GM23338 (cell line): ENCODE measurements at regions not wholly inside any gene's neighbourhood (a gene's known extent, or its start where the extent isn't known, plus 50 kb on each side); places are given as distances from the start of the nearest gene placed in this dataset.

ENCODE experiments used
- ATAC-seq: fragments of 200-7000 bp; cut with Tn5 transposase; 3 replicates; pipeline ENCODE4 v1.9.1; 2020
- DNase-seq: peaks from one replicate; pipeline ENCODE4 v3.0.0-alpha.2; 2015; ENCODE audit warnings: low spot score
- H2AFZ ChIP-seq: fragments of 200-600 bp; sonication (generic); 2 replicates; pipeline ENCODE4 v1.8.0; 2016; ENCODE audit warnings: antibody characterized with exemption, mild to moderate bottlenecking, moderate library complexity
- H3F3A ChIP-seq: fragments of 200-600 bp; sonication (generic); replicated peaks from 2 replicates; pipeline ENCODE4 v1.8.0; 2017; ENCODE audit warnings: antibody characterized with exemption, mixed run types, low read depth
- H3K27ac ChIP-seq: fragments of 200-600 bp; sonication (generic); 2 replicates; pipeline ENCODE4 v1.6.1; 2016; ENCODE audit warnings: low read depth
- H3K27me3 ChIP-seq: fragments of 200-600 bp; sonication (generic); 2 replicates; pipeline ENCODE4 v1.8.0; 2016; ENCODE audit warnings: mild to moderate bottlenecking, mixed run types, moderate library complexity; ENCODE audit not compliant: insufficient read depth
- H3K36me3 ChIP-seq: fragments of 200-600 bp; sonication (generic); 2 replicates; pipeline ENCODE4 v1.8.0; 2016; ENCODE audit warnings: mild to moderate bottlenecking; ENCODE audit not compliant: insufficient read depth
- H3K4me1 ChIP-seq: fragments of 200-600 bp; sonication (generic); 2 replicates; pipeline ENCODE4 v1.8.0; 2016; ENCODE audit warnings: mild to moderate bottlenecking, moderate library complexity; ENCODE audit not compliant: insufficient read depth
- H3K4me2 ChIP-seq: fragments of 200-600 bp; sonication (generic); 2 replicates; pipeline ENCODE4 v1.7.1; 2017; ENCODE audit warnings: mixed run types
- H3K4me3 ChIP-seq: fragments of 200-600 bp; sonication (generic); 2 replicates; pipeline ENCODE4 v1.6.1; 2016; ENCODE audit warnings: mixed run types
- H3K79me2 ChIP-seq: fragments of 200-600 bp; sonication (generic); replicated peaks from 2 replicates; pipeline ENCODE4 v1.8.0; 2017; ENCODE audit warnings: mild to moderate bottlenecking; ENCODE audit not compliant: insufficient read depth
- H3K9me2 ChIP-seq: fragments of 200-600 bp; sonication (generic); 2 replicates; pipeline ENCODE4 v1.8.0; 2017; ENCODE audit not compliant: insufficient read depth
- H4K20me1 ChIP-seq: fragments of 200-600 bp; sonication (generic); replicated peaks from 2 replicates; pipeline ENCODE4 v1.8.0; 2017; ENCODE audit warnings: mild to moderate bottlenecking; ENCODE audit not compliant: insufficient read depth
- H3K27ac Mint-ChIP-seq: 2 replicates; pipeline ENCODE4 v1.8.0; 2020; ENCODE audit warnings: inconsistent platforms, mild to moderate bottlenecking, moderate library complexity, mixed read lengths
- H3K27me3 Mint-ChIP-seq: 3 replicates; pipeline ENCODE4 v1.8.0; 2022; ENCODE audit warnings: low read depth, mild to moderate bottlenecking, moderate library complexity, mixed read lengths, inconsistent platforms; ENCODE audit not compliant: insufficient read depth, poor library complexity
- H3K36me3 Mint-ChIP-seq: 3 replicates; pipeline ENCODE4 v1.8.0; 2021; ENCODE audit warnings: low read depth, mild to moderate bottlenecking, inconsistent platforms, moderate library complexity, mixed read lengths
- H3K4me1 Mint-ChIP-seq: 3 replicates; pipeline ENCODE4 v1.8.0; 2020; ENCODE audit warnings: mild to moderate bottlenecking, inconsistent platforms, mixed read lengths
- H3K4me3 Mint-ChIP-seq: 3 replicates; pipeline ENCODE4 v1.8.0; 2021; ENCODE audit warnings: moderate library complexity, mild to moderate bottlenecking, inconsistent platforms, mixed read lengths
- H3K9me3 Mint-ChIP-seq: 3 replicates; pipeline ENCODE4 v1.8.0; 2020; ENCODE audit warnings: moderate library complexity, mild to moderate bottlenecking, inconsistent platforms, mixed read lengths
- CTCF ChIP-seq, 2 experiments: fragments of 200-600 bp in 1 of 2; sonication (generic) in 1 of 2; conservative IDR thresholded peaks; 2 replicates each; pipeline versions ENCODE4 v1.5.1 to v1.6.1; 2016 to 2017; ENCODE audit warnings: antibody characterized with exemption in 2 of 2, low read depth in 2 of 2, mild to moderate bottlenecking in 2 of 2, moderate library complexity in 1 of 2
- ETS1 ChIP-seq: IDR thresholded peaks from 2 replicates; pipeline ENCODE4 v1.6.1; 2016; ENCODE audit warnings: antibody characterized with exemption
- EZH2phosphoT487 ChIP-seq: fragments of 200-600 bp; sonication (generic); IDR thresholded peaks from one replicate; pipeline ENCODE4 v1.8.1; 2018; ENCODE audit warnings: antibody characterized with exemption; ENCODE audit not compliant: unreplicated experiment
- JUNB ChIP-seq: IDR thresholded peaks from one replicate; pipeline ENCODE4 v1.6.1; 2016; ENCODE audit warnings: antibody characterized with exemption; ENCODE audit not compliant: unreplicated experiment
- NANOG ChIP-seq: IDR thresholded peaks from 2 replicates; pipeline ENCODE4 v1.6.1; 2016; ENCODE audit warnings: antibody characterized with exemption, borderline replicate concordance
- POLR2AphosphoS5 ChIP-seq: IDR thresholded peaks from 2 replicates; pipeline ENCODE4 v1.6.1; 2016; ENCODE audit warnings: antibody characterized with exemption, low read depth
- REST ChIP-seq: IDR thresholded peaks from one replicate; pipeline ENCODE4 v1.6.1; 2018; ENCODE audit warnings: antibody characterized with exemption; ENCODE audit not compliant: unreplicated experiment
- STAT1 ChIP-seq: IDR thresholded peaks from one replicate; pipeline ENCODE4 v1.6.1; 2016; ENCODE audit warnings: antibody characterized with exemption; ENCODE audit not compliant: unreplicated experiment
- ZNF331 ChIP-seq: fragments of 250-450 bp; sonication (Bioruptor Pico); IDR thresholded peaks from 2 replicates; pipeline ENCODE4 v1.5.0; 2020; ENCODE audit warnings: low read depth, mild to moderate bottlenecking, moderate library complexity
- ZNF462 ChIP-seq: fragments of 250-450 bp; sonication (Bioruptor Pico); IDR thresholded peaks from 2 replicates; pipeline ENCODE4 v1.5.0; 2020; ENCODE audit warnings: mild to moderate bottlenecking, moderate library complexity

- TF ChIP-seq REST (no peak), CTCF (conservative IDR thresholded peaks at IDR 0.05; ENCODE audit: low read depth in 2 of 2) (no peak), POLR2AphosphoS5 (no peak), ETS1 (no peak)
Observed at GRCh38 chr10:4331150-4331549, 494.9 kb upstream of the AKR1E2 start (continued).

- no peaks in the 10 kb centered on the region for H3K27me3 Mint-ChIP-seq
- Histone ChIP-seq H3K27me3 (no peaks in the 10 kb centered on the region), H3K9me2 (peaks cover 5% of the 10 kb centered on the region; the same call in 1 of the 2 replicates), H3K79me2 (no peaks in the 10 kb centered on the region), H4K20me1 (no peaks in the 10 kb centered on the region), H3K4me2 (no peak overlapping the region), H3K4me1 (peaks cover 5% of the 10 kb centered on the region; the same call in 1 of the 2 replicates), H3K36me3 (no peaks in the 10 kb centered on the region), H2AFZ (no peak overlapping the region), H3K27ac (no peak overlapping the region), H3K4me3 (no peak overlapping the region), H3F3A (no peaks in the 10 kb centered on the region)
- H3K4me3 Mint-ChIP-seq: no peak overlapping the region
- no peaks in the 10 kb centered on the region for H3K36me3 Mint-ChIP-seq
- DNase-seq (no peak), ATAC-seq (no peak)
- no peaks in the 10 kb centered on the region for H3K4me1 Mint-ChIP-seq
- H3K9me3 Mint-ChIP-seq: no peaks in the 10 kb centered on the region
- H3K27ac Mint-ChIP-seq: no peak overlapping the region
- TF ChIP-seq ETS1 (no peak), STAT1 (no peak), POLR2AphosphoS5 (no peak), EZH2phosphoT487 (no peak), NANOG (no peak), ZNF331 (CRISPR knock-in tag) (no peak), JUNB (no peak), ZNF462 (no peak)
Observed at GRCh38 chr10:4330636-4331035, 495.4 kb upstream of the AKR1E2 start.
